Smooth muscle cell (in vitro differentiated cells): ENCODE measurements at regions not wholly inside any gene's neighbourhood (a gene's known extent, or its start where the extent isn't known, plus 50 kb on each side); places are given as distances from the start of the nearest gene placed in this dataset.

ENCODE experiments used
- DNase-seq: peaks from one replicate; lab custom pipeline; 2025; ENCODE audit not compliant: unreplicated experiment; lab: John Stamatoyannopoulos, UW
- H2AFZ ChIP-seq: fragments of 200-600 bp; sonication (generic); 2 replicates; pipeline ENCODE4 v1.6.0; 2016; ENCODE audit warnings: antibody characterized with exemption, low read depth, mild to moderate bottlenecking
- H3F3A ChIP-seq: fragments of 200-600 bp; sonication (generic); 2 replicates; pipeline ENCODE4 v1.6.0; 2017; ENCODE audit warnings: antibody characterized with exemption, low read depth
- H3K27ac ChIP-seq: fragments of 200-600 bp; sonication (generic); 2 replicates; pipeline ENCODE4 v1.5.1; 2016; ENCODE audit warnings: low read depth, mild to moderate bottlenecking
- H3K27me3 ChIP-seq: fragments of 200-600 bp; sonication (generic); 2 replicates; pipeline ENCODE4 v1.6.1; 2016; ENCODE audit warnings: low read depth, mild to moderate bottlenecking
- H3K36me3 ChIP-seq: fragments of 200-600 bp; sonication (generic); 2 replicates; pipeline ENCODE4 v1.5.1; 2016; ENCODE audit warnings: low read depth
- H3K4me1 ChIP-seq: fragments of 200-600 bp; sonication (generic); 2 replicates; pipeline ENCODE4 v1.5.1; 2016; ENCODE audit warnings: low read depth
- H3K4me2 ChIP-seq: fragments of 200-600 bp; sonication (generic); 2 replicates; pipeline ENCODE4 v1.6.0; 2016; ENCODE audit warnings: mild to moderate bottlenecking
- H3K4me3 ChIP-seq: fragments of 200-600 bp; sonication (generic); 2 replicates; pipeline ENCODE4 v1.5.1; 2016; ENCODE audit warnings: mild to moderate bottlenecking
- H3K79me2 ChIP-seq: fragments of 200-600 bp; sonication (generic); 2 replicates; pipeline ENCODE4 v1.6.0; 2016; ENCODE audit warnings: low read depth, mild to moderate bottlenecking
- H3K9ac ChIP-seq: fragments of 200-600 bp; sonication (generic); 2 replicates; pipeline ENCODE4 v1.6.0; 2016; ENCODE audit warnings: low read depth
- H3K9me3 ChIP-seq: fragments of 200-600 bp; sonication (generic); replicated peaks from 2 replicates; pipeline ENCODE4 v1.5.1; 2016; ENCODE audit warnings: low read depth
- H4K20me1 ChIP-seq: fragments of 200-600 bp; sonication (generic); 2 replicates; pipeline ENCODE4 v1.6.0; 2016; ENCODE audit warnings: low read depth
- WGBS: methylation state at CpG from one replicate; pipeline ENCODE4 v1.1.7; 2016; ENCODE audit warnings: low lambda C conversion rate; 5-methylcytosine and 5-hydroxymethylcytosine counted together
- TF ChIP-seq, protein P1 (sequence below): fragments of 200-600 bp; sonication (generic); IDR thresholded peaks from 2 replicates; pipeline ENCODE4 v1.5.1; 2017; ENCODE audit warnings: borderline replicate concordance, mild to moderate bottlenecking, antibody characterized with exemption; ENCODE audit not compliant: insufficient read depth, poor library complexity, severe bottlenecking

DNA sequence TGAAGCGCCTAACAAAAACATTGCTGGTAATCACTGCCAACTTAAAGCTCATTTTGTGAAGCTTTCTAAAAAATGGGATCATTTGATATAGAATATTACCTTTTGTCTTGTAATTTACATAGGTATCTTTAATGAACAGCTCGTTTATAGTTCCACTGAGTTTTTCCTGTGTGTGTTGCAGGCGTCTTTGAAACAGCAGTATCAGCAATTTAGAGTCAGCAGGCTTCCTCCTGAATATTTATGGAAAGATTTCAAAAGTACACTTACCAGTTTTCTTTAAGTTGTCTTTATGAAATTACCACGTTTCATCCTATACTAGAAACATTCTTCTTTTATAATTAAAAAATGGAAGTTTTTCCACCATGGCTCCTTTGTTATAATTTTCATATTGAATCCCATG is 140.3 kb upstream of the GRIN3A start:
- H3K9ac ChIP-seq: no peak overlapping the region
- H3K79me2 ChIP-seq: no peaks in the 10 kb centered on the region
- no peak overlapping the region for H3K4me2 ChIP-seq
- WGBS: 69% methylated on average over 4 of the region's 4 CpGs
- no peak overlapping the region for H2AFZ ChIP-seq
- no peaks in the 10 kb centered on the region for H4K20me1 ChIP-seq
- TF ChIP-seq, protein P1, sequence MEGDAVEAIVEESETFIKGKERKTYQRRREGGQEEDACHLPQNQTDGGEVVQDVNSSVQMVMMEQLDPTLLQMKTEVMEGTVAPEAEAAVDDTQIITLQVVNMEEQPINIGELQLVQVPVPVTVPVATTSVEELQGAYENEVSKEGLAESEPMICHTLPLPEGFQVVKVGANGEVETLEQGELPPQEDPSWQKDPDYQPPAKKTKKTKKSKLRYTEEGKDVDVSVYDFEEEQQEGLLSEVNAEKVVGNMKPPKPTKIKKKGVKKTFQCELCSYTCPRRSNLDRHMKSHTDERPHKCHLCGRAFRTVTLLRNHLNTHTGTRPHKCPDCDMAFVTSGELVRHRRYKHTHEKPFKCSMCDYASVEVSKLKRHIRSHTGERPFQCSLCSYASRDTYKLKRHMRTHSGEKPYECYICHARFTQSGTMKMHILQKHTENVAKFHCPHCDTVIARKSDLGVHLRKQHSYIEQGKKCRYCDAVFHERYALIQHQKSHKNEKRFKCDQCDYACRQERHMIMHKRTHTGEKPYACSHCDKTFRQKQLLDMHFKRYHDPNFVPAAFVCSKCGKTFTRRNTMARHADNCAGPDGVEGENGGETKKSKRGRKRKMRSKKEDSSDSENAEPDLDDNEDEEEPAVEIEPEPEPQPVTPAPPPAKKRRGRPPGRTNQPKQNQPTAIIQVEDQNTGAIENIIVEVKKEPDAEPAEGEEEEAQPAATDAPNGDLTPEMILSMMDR: no peak
- peaks cover 26% of the 10 kb centered on the region for H3K27me3 ChIP-seq
- no peaks in the 10 kb centered on the region for H3K36me3 ChIP-seq
- H3K4me1 ChIP-seq: no peaks in the 10 kb centered on the region
- no peak overlapping the region for H3K27ac ChIP-seq
- H3F3A ChIP-seq: no peaks in the 10 kb centered on the region
- H3K4me3 ChIP-seq: no peak overlapping the region
- no peak for DNase-seq
- no peaks in the 10 kb centered on the region for H3K9me3 ChIP-seq

DNA sequence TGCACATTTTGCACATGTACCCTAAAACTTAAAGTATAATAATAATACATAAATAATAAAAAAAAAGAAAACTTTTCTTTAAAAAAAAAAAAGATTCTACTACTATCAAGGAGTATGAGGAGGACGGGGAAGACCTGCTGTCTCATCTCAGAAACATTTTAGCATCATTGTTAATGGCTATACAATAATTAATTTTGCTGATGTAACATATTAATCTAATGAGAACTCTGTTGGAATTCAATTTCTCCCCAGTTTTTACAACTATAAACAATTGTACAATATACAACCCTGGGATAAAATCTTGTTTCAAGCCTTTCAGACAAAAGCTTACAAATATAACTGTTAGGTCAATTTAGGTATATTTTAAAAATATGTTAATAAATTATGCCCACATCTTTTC is 139.0 kb upstream of the GRIN3A start:
- 87% methylated on average over 1 of the region's 1 CpG for WGBS
- Histone ChIP-seq H4K20me1 (no peaks in the 10 kb centered on the region), H3K27me3 (peaks cover 26% of the 10 kb centered on the region), H3K4me2 (no peak overlapping the region), H3K27ac (no peak overlapping the region), H3K9ac (no peak overlapping the region), H3K79me2 (no peaks in the 10 kb centered on the region), H3K4me3 (no peak overlapping the region), H3F3A (no peaks in the 10 kb centered on the region), H3K9me3 (no peaks in the 10 kb centered on the region), H3K4me1 (no peaks in the 10 kb centered on the region), H3K36me3 (no peaks in the 10 kb centered on the region), H2AFZ (no peak overlapping the region)
- DNase-seq: no peak
- TF ChIP-seq, protein P1: no peak

DNA sequence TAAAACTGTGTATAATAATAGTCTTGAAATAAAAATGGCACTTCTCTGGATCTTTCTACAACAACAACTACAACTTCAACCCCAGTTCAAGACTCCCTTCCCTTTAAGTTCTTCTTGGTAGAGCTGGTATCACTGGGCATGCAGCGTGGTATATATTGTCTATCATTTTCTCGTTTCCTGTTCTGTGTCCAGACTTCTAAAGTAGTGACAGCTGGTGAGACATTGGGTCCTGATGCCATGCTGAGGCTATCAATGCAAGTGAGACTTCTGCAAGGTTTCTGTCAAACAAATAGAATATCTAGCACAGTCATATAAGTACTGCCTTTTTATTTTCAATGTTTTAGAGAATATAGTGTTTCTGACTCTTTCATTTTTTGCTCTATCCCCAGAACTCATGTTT is 123.0 kb upstream of the GRIN3A start:
- H3K36me3 ChIP-seq: no peaks in the 10 kb centered on the region
- no peak overlapping the region for H3K27ac ChIP-seq
- no peaks in the 10 kb centered on the region for H3K4me1 ChIP-seq
- TF ChIP-seq, protein P1: no peak
- no peaks in the 10 kb centered on the region for H3K9me3 ChIP-seq
- DNase-seq: no peak
- 84% methylated on average over 2 of the region's 2 CpGs for WGBS
- no peaks in the 10 kb centered on the region for H3K79me2 ChIP-seq
- no peak overlapping the region for H3K4me3 ChIP-seq
- no peak overlapping the region for H2AFZ ChIP-seq
- no peak overlapping the region for H3K4me2 ChIP-seq
- peaks cover 67% of the 10 kb centered on the region for H3K27me3 ChIP-seq
- H3K9ac ChIP-seq: no peak overlapping the region
- H3F3A ChIP-seq: no peaks in the 10 kb centered on the region
- no peaks in the 10 kb centered on the region for H4K20me1 ChIP-seq

DNA sequence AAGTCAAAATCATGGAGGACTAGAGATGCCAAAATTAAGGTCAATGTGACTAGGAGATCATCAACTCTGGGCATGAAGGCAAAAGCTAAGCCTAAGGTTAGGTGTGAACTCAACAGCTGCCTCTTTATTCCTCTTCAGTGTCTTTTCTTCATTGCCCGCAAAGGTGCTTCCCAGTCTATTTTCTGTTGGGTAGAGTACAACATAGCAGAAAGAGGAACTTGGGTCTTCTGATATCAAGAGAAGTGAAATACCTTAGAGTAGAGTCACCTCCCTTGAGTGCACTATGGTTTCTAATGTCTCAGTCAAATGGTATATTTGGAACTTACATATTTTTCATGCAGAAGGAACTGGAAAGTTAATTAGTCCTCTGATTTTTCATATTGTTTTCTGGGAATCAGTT is 122.5 kb upstream of the GRIN3A start:
- TF ChIP-seq, protein P1: no peak
- Histone ChIP-seq H3K4me2 (no peak overlapping the region), H3K9me3 (no peaks in the 10 kb centered on the region), H3K4me3 (no peak overlapping the region), H3K4me1 (no peaks in the 10 kb centered on the region), H2AFZ (no peak overlapping the region), H3K27me3 (peaks cover 69% of the 10 kb centered on the region), H3F3A (no peaks in the 10 kb centered on the region), H3K27ac (no peak overlapping the region), H3K36me3 (no peaks in the 10 kb centered on the region), H3K79me2 (no peaks in the 10 kb centered on the region), H3K9ac (no peak overlapping the region), H4K20me1 (no peaks in the 10 kb centered on the region)
- DNase-seq: no peak
- 28% methylated on average over 1 of the region's 1 CpG for WGBS
